GM18508 (cell line): ENCODE measurements at regions not wholly inside any gene's neighbourhood (a gene's known extent, or its start where the extent isn't known, plus 50 kb on each side); places are given as distances from the start of the nearest gene placed in this dataset.
"Not testable (repeated sequence)": the region's sequence is repeated elsewhere in the genome, so short reads cannot be mapped to it uniquely, and the experiment has no call there.

Experiments
- ATAC-seq: cut with Tn5 transposase; IDR thresholded peaks from one replicate; pipeline ENCODE4 v1.9.1; 2021; ENCODE audit warnings: moderate number of reproducible peaks; ENCODE audit not compliant: insufficient read depth, unreplicated experiment

DNA sequence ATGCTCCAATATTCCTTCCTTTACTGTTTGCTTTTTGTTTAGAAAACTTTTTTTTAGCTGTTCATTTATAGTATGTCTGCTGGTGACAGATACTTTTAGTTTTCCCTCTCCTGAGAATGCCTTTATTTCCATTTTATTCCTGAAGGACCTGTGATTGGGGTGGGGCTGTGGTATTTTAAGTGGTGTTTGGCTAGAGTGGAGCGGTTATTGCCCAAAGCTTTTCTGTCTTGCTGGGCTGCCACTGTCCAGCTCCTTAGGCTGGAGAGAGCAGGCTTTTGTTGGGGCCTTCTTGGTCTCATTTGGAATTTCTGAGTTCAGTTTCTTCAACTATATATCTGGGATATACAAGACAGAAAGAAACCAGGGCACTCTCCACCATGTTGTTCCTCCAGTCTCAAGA is 160.0 kb upstream of the PLGLB2 start:
- ATAC-seq, result not testable (repeated sequence)

- not testable (repeated sequence) for ATAC-seq
These were observed 154.9 kb upstream of the PLGLB2 start for GRCh38 chr2:87592974-87593373.

DNA sequence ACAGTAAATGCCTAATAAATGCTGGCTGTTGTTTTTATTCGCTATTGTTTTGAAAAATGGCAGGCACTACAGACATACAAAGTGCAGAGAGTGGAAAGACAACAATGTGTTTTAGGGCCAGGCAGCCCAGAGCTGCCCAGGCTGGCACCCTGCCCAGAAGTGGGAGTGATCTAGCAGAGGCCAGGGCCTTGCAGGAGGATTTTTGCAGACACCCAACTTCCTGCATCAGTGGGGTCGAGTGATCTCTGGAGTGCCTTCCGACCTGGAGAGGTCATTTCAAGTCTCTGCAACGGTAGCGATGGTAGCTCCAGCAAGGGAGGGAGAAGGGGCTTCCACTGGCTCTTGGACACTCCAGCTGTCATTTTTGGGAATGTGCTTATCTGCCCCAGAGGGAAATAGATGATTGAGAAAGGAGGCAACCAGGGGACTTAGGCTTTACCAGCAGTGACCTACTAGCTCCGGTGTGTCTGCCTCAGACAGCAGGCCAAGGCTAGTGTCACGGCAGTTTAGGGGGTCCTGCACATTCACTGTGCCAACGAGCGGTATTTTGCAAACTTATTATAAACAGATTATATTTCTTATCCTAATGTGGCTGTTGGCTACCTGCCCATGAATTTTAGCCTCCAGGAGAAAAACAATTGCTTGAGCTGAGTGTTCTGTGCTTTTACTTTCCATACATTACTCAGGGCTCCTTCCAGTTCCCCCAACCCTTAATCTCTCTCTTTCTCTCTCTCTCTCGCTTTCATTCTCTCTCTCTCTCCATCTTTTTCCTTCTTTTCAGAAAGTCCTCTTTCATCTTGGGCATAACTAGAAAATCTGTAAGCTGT is 153.9 kb upstream of the PLGLB2 start:
- ATAC-seq, result not testable (repeated sequence)

DNA sequence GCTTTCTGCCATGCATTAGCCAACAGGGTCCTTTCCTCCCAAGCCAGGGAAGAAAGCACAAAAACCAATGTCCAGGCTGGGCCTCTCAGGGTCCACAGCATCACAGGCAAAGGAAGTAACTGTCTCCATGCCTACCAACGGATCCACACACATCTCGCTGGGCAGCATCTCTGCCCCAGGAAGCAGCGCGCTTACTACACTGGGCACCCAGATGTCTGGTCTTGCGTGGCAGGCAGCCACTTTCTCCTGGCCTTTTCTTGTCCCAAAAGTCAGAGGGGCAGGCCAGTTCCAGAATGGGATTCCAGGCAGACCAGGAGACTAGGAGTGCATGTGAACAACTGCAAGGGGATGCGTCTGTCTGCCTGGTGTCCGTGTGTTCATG is 153.3 kb upstream of the PLGLB2 start:
- not testable (repeated sequence) for ATAC-seq

DNA sequence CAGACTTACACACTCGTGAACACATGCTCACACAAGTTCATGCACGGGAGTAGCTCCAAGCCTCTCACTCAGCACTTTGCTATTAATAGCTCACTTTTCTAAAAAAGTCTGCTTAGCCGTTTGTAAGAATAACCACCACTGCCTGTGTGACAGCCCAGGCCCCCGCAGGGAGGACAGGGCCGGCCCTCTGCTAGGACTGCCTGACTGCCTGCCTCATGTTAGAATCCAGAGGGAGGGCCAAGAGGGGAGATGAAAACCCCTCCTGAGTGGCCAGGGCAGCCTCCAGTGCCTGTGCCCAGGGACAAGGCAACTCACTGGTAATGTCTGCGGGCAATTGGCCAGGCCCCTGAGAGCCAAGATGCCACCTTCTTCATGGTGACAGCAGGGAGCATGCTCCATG is 152.9 kb upstream of the PLGLB2 start:
- ATAC-seq, result not testable (repeated sequence)

- ATAC-seq, result not testable (repeated sequence)
These were observed 146.9 kb upstream of the PLGLB2 start for GRCh38 chr2:87600961-87601360.

- ATAC-seq, result not testable (repeated sequence)
These were observed 145.8 kb upstream of the PLGLB2 start for GRCh38 chr2:87602118-87602517.

DNA sequence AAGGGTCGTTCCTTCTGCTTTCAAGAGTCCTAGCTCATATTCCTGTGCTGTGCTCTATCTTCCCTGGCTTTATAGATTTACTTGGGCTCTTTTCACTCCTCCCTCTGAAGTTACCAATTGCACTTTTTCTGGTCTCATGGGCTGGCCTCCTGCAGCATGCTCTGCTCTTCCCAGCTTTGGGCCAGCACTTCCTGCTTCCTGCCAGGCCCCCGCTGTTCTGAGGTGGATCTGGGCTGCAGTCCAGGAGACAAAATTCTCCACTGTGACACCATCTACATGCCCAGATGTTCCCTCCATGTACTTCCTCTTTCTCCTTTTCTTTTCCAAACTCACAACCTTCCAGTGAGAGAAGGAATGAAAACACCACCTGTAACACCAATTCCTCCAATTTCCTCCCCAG is 145.2 kb upstream of the PLGLB2 start:
- not testable (repeated sequence) for ATAC-seq

DNA sequence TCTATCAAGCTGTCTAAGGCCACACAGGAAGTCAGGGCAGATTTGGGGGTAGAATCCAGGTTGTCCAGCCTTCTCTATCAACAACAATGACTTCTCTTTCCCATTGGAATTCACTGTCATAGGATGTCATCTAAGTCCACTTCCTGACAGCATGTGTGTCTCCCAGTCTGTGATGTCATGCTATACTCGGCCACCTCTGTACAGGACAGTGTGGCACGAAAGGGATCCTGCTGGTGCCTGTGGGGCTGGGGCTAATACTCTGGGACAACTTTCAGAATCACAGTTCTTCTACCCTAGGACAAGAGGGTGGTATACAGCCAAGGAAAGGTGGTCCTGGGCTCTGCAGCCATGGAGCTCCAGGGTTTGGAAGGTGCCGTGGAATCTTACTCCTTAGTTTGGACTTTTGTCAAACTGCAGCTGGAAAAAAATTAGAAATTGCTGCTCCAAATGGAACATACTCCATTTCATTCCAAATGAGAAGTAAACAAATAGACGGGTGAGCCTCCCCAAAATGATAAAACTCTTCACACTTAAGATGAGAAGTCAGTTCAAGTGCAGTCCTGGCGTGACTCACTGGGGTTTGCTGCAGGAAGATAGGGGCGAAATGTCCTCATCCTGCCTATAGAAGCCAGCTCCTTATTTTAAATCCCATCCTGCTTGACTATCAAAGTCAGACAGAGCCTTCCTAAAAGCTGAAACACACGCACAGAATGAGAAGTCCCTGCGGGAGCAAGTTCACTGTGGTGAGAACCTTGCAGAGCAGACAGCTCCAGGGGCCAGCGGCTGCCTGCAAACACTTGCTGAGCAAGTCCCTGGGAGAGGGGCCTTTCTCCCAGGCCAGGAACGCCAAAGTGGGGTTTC is 144.2 kb upstream of the PLGLB2 start:
- not testable (repeated sequence) for ATAC-seq

GRCh38 chr2:87604279-87604818 is 143.5 kb upstream of the PLGLB2 start:
- not testable (repeated sequence) for ATAC-seq

GRCh38 chr2:87604980-87605379 is 142.9 kb upstream of the PLGLB2 start:
- not testable (repeated sequence) for ATAC-seq

DNA sequence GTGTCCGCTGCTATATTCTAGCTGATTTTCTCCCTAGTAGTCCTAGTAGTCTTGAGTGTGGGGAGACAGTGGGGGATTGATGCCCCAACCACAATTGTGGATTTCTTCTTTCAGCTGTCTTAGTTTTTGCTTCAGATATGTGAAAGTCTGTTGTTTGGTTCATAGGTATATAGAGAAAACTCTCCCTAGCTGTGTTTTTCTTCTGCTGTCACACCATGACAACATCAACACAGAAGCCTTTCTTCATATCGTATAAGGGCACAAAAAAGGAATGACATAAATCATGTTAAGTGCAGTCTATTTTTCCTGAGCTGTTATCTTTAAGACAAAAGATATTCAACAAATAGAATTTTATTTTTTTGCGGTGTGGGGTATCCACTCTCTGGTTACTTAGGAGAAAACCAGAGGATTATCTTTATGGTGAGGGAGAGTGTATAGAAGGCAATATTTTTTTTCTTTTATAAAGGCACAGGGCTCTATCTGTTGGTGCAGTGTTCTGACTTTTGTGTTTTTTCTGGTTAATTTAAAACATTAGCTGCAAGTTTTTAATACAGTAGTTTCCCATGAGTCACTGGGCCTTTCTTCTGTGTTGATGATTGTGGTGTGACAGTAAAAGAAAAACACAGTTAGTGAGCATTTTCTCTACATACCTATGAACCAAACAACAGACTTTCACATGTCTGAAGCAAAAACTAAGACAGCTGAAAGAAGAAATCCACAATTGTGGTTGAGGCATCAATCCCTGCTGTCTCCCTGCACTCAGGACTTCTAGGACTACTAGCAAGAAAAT is 139.3 kb upstream of the PLGLB2 start:
- not testable (repeated sequence) for ATAC-seq

- ATAC-seq, result not testable (repeated sequence)
These were observed 136.9 kb upstream of the PLGLB2 start for GRCh38 chr2:87610974-87611373.

DNA sequence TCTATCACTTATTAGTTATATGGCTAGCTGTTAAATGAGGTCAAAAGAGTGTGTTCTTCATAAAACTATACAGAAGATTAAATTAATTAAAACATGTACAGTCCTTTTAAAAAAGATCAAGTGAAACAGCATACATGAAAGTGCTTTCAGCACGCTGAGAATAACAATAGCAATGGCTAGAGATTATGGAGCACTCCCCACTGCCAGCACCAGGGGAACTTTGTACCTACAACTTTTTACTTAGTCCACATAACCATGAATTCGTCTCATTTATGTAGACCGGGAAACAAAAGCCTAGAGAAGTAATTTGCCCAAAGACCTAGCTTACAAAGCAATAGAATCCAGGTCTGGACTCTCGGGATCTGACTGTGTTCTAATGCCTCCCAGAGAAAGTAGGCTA is 136.5 kb upstream of the PLGLB2 start:
- not testable (repeated sequence) for ATAC-seq

GRCh38 chr2:87611956-87612355 is 135.9 kb upstream of the PLGLB2 start:
- not testable (repeated sequence) for ATAC-seq

- not testable (repeated sequence) for ATAC-seq
These were observed 133.0 kb upstream of the PLGLB2 start for GRCh38 chr2:87614829-87615434.

DNA sequence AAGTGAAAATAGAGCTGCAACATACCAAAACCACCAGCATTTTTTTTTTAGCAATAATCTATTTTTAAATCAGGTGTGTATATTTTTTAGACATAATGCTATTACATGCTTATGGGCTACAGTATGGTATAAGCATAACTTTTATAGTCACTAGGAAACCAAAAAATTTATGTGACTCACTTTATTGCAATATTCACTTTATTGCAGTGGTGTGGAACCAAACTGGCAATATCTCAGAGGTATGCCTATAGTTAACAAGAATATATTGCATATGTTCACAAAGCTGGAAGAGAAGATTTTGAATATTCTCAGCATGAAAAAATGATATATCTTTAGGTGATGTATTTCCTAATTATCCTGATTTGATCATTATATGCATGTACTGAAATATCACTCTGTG is 128.8 kb upstream of the PLGLB2 start:
- ATAC-seq, result not testable (repeated sequence)

- not testable (repeated sequence) for ATAC-seq
These were observed 126.7 kb upstream of the PLGLB2 start for GRCh38 chr2:87621139-87621538.

DNA sequence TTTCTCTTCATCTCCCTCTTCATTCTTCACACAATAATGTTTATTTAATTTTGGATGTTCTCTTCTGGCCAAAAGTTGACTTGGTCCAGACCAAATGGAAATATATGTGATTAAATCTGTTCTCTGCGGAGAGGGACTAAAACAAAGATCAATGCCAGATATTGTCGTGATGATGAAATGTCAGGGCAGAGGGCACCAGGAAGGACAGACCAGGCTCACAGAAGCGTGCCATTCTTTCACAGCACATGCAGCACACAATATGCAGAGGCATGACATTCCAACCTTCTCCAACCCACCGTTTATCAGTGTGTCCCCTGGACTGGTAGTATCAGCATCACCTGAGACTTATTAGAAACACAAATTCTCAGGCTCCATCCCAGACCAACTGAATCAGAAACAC is 125.2 kb upstream of the PLGLB2 start:
- not testable (repeated sequence) for ATAC-seq
